AG04449 (cell line): ENCODE measurements at regions not wholly inside any gene's neighbourhood (a gene's known extent, or its start where the extent isn't known, plus 50 kb on each side); places are given as distances from the start of the nearest gene placed in this dataset.

Experiments used
- CTCF ChIA-PET: fragments of 350-600 bp; formaldehyde crosslinking; extraction: SDS; loops from one replicate; lab custom pipeline; 2021; ENCODE audit warnings: antibody characterized with exemption; lab: Yijun Ruan, JAX
- POLR2A ChIA-PET: fragments of 400-600, 350-600 bp; formaldehyde crosslinking; extraction: SDS; loops from one replicate; lab custom pipeline; 2020; ENCODE audit warnings: antibody characterized with exemption, inconsistent platforms; lab: Yijun Ruan, JAX
- DNase-seq: peaks from one replicate; pipeline ENCODE4 v3.0.0-alpha.2; 2010; ENCODE audit warnings: low read depth, low spot score
- H3K4me3 ChIP-seq: 2 replicates; pipeline ENCODE4 v1.5.1; 2011; ENCODE audit warnings: low read depth, mild to moderate bottlenecking, control low read depth, low read length
- CTCF ChIP-seq: IDR thresholded peaks from one replicate; pipeline ENCODE4 v1.5.1; 2011; ENCODE audit warnings: mild to moderate bottlenecking, moderate library complexity, low read length, control low read depth, inconsistent platforms; ENCODE audit not compliant: insufficient read depth; ENCODE audit errors: missing control alignments

DNA sequence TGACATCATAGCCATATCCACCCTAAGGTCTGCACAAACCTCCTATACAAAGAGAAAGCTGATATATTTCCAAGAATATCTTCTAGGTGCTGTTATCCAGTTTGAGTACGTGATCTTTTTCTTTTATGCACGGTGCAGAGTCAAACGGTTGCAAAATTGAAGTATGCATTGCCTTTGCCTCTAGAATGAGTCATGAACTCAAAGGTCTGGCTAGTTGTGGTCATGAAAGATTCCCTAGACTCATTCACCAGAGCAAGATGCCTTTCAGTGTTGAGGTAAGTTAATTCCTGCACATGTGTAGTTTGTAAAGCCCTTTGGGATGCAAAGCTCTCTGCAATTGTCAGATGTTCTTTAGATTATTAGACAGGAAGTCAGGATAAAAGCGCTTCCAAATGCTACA is 704.4 kb downstream of the PCDH19 start:
- ChIA-PET POLR2A (no interaction called here), CTCF (no interaction called here)
- H3K4me3 ChIP-seq = no peak overlapping the region
- DNase-seq = no peak
- no peak for TF ChIP-seq CTCF

- POLR2A ChIA-PET = no interaction called here
- TF ChIP-seq CTCF = no peak
- no peak overlapping the region for H3K4me3 ChIP-seq
- CTCF ChIA-PET = no interaction called here
- DNase-seq = no peak
Measured at GRCh38 chrX:99703473-99703872, 706.6 kb downstream of the PCDH19 start.

GRCh38 chrX:99698451-99698850 is 711.6 kb downstream of the PCDH19 start:
- TF ChIP-seq CTCF = no peak
- H3K4me3 ChIP-seq = no peak overlapping the region
- ChIA-PET CTCF (no interaction called here), POLR2A (no interaction called here)
- DNase-seq = no peak

DNA sequence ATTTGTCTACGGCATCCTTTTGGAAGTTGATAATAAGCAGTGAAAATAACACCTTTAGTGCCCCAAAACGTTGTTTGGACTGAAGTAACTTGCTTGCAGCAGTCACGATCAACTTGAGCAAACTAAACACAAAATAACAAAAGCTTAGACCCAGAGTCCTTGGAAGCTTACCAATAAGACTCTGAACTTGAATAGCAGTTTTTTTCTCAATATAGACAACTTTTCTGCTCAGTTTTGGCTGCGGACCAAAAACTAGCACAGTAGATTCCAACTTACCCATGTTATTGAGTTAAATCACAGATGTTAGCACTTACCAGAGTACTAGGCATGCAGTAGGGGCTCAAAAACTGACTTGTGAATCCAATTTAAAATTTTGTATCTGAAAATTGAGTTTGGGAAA is 746.9 kb downstream of the PCDH19 start:
- DNase-seq = no peak
- CTCF ChIA-PET = no interaction called here
- no peak overlapping the region for H3K4me3 ChIP-seq
- POLR2A ChIA-PET = no interaction called here
- no peak for TF ChIP-seq CTCF

- no peak for TF ChIP-seq CTCF
- H3K4me3 ChIP-seq = no peak overlapping the region
- no peak for DNase-seq
- ChIA-PET POLR2A (no interaction called here), CTCF (no interaction called here)
Measured at GRCh38 chrX:99654188-99654587, 755.9 kb downstream of the PCDH19 start.

DNA sequence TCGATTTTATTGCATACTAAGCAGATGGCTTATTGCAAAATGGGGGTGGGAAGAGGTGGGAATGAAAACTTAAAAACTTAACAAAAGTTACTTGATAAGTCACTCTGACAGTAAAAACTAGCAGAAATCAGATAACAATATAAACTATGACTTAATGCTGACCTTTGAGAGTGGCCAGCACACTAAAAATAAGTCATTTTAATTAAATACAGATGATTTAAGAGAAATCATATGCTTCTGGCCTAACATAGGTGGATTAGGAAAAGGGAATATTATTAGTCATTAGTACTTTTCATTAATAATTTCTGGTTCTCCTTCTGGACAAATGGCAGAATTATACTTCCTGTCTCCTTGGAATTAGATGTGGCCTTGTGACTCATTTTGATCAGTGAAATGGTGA is 756.7 kb downstream of the PCDH19 start:
- POLR2A ChIA-PET = no interaction called here
- CTCF ChIA-PET = no interaction called here
- H3K4me3 ChIP-seq = no peak overlapping the region
- DNase-seq = no peak
- TF ChIP-seq CTCF = no peak
